Neutrophil (primary cell): ENCODE measurements at regions not wholly inside any gene's neighbourhood (a gene's known extent, or its start where the extent isn't known, plus 50 kb on each side); places are given as distances from the start of the nearest gene placed in this dataset.

Experiments used
- H3K27ac ChIP-seq: fragments of 200-600 bp; sonication (generic); 2 replicates; pipeline ENCODE4 v1.5.1; 2016; ENCODE audit warnings: mild to moderate bottlenecking, moderate library complexity
- H3K27me3 ChIP-seq: fragments of 200-600 bp; sonication (generic); 2 replicates; pipeline ENCODE4 v1.6.0; 2016; ENCODE audit warnings: mild to moderate bottlenecking
- H3K36me3 ChIP-seq: fragments of 200-600 bp; sonication (generic); 2 replicates; pipeline ENCODE4 v1.5.1; 2017
- H3K4me1 ChIP-seq, 2 experiments: fragments of 200-600 bp in 1 of 2; sonication (generic) in 1 of 2; 1 replicate in 1 of 2; 2 replicates in 1 of 2; pipeline versions ENCODE4 v1.5.1 to v1.6.1; 2013 to 2016; ENCODE audit warnings: low read depth in 1 of 2, low read length in 1 of 2, mild to moderate bottlenecking in 1 of 2, moderate library complexity in 1 of 2; ENCODE audit not compliant: control insufficient read depth in 1 of 2, insufficient read depth in 1 of 2
- H3K4me3 ChIP-seq, 2 experiments: fragments of 200-600 bp in 1 of 2; sonication (generic) in 1 of 2; 1 replicate in 1 of 2; 2 replicates in 1 of 2; pipeline ENCODE4 v1.5.1; 2013 to 2016; ENCODE audit warnings: low read depth in 1 of 2, low read length in 1 of 2, mild to moderate bottlenecking in 1 of 2, moderate library complexity in 1 of 2
- H3K9me3 ChIP-seq: fragments of 200-600 bp; sonication (generic); 2 replicates; pipeline ENCODE4 v1.5.1; 2016
- CTCF ChIP-seq: fragments of 200-600 bp; sonication (generic); IDR thresholded peaks from 2 replicates; pipeline ENCODE4 v1.5.1; 2016; ENCODE audit warnings: antibody characterized with exemption

- no peaks in the 10 kb centered on the region for H3K9me3 ChIP-seq
- H3K27me3 ChIP-seq, result no peaks in the 10 kb centered on the region
- no peak overlapping the region for H3K27ac ChIP-seq
- no peak overlapping the region for H3K4me3 ChIP-seq
- no peaks in the 10 kb centered on the region for H3K36me3 ChIP-seq
- no peak for TF ChIP-seq CTCF
- H3K4me1 ChIP-seq, result peaks cover 9 to 17% of the 10 kb centered on the region in 2 experiments
Measured at GRCh38 chr10:78358351-78358750, 324.7 kb downstream of the RPS24 start.

- H3K4me3 ChIP-seq, result no peak overlapping the region
Measured at GRCh38 chr10:78358982-78359381, 325.3 kb downstream of the RPS24 start.

GRCh38 chr10:78359640-78360091 is 326.0 kb downstream of the RPS24 start:
- Histone ChIP-seq H3K4me1 (peaks cover 9 to 17% of the 10 kb centered on the region in 2 experiments), H3K27ac (no peak overlapping the region), H3K4me3 (no peak overlapping the region), H3K9me3 (no peaks in the 10 kb centered on the region), H3K27me3 (no peaks in the 10 kb centered on the region), H3K36me3 (no peaks in the 10 kb centered on the region)
- TF ChIP-seq CTCF, result no peak

More at GRCh38 chr10:78358982-78359381, 325.3 kb downstream of the RPS24 start:
- no peaks in the 10 kb centered on the region for H3K27me3 ChIP-seq
- TF ChIP-seq CTCF, result no peak
- no peaks in the 10 kb centered on the region for H3K9me3 ChIP-seq
- H3K4me1 ChIP-seq, result peaks cover 9 to 17% of the 10 kb centered on the region in 2 experiments
- H3K36me3 ChIP-seq, result no peaks in the 10 kb centered on the region
- no peak overlapping the region for H3K27ac ChIP-seq

- H3K27me3 ChIP-seq, result no peaks in the 10 kb centered on the region
- no peak overlapping the region for H3K27ac ChIP-seq
- H3K36me3 ChIP-seq, result no peaks in the 10 kb centered on the region
- peaks cover 9 to 17% of the 10 kb centered on the region in 2 experiments for H3K4me1 ChIP-seq
- no peaks in the 10 kb centered on the region for H3K9me3 ChIP-seq
- no peak for TF ChIP-seq CTCF
- no peak overlapping the region for H3K4me3 ChIP-seq
Measured at GRCh38 chr10:78360284-78360683, 326.6 kb downstream of the RPS24 start.

GRCh38 chr10:78361031-78361430 is 327.4 kb downstream of the RPS24 start:
- Histone ChIP-seq H3K27ac (no peak overlapping the region), H3K36me3 (no peaks in the 10 kb centered on the region), H3K9me3 (no peaks in the 10 kb centered on the region), H3K27me3 (no peaks in the 10 kb centered on the region), H3K4me1 (peaks cover 9 to 17% of the 10 kb centered on the region in 2 experiments), H3K4me3 (no peak overlapping the region)
- TF ChIP-seq CTCF, result no peak
